GM10266 (cell line): ENCODE measurements at regions not wholly inside any gene's neighbourhood (a gene's known extent, or its start where the extent isn't known, plus 50 kb on each side); places are given as distances from the start of the nearest gene placed in this dataset.

ENCODE experiments used
- DNase-seq: peaks from one replicate; pipeline ENCODE4 v3.0.0; 2012; ENCODE audit errors: extremely low spot score
- TF ChIP-seq, protein P1 (sequence below): IDR thresholded peaks from 2 replicates; pipeline ENCODE4 v1.5.1; 2012; ENCODE audit warnings: mild to moderate bottlenecking, low read depth; ENCODE audit not compliant: control insufficient read depth, insufficient read depth; ENCODE audit errors: missing control alignments

DNA sequence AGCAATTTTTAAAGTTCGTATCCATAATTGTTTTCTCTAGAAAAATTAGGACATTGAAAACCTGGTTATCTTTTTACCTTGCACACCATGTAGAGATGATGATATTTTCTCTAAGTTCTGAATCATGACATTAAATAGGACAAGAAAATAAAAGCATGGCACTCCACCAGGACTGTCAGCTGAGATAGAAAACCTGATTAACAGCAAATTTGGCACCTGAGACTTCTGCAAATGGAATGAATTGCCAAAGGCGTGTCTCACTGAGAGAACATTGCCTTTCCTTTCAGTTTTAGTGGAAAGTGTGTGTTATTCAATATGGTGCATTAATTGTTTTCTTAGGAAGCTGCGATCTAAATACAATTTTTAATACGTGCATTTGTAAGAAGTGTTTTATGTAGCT is 164.7 kb downstream of the LRRC30 start:
- DNase-seq: no peak
- TF ChIP-seq, protein P1, sequence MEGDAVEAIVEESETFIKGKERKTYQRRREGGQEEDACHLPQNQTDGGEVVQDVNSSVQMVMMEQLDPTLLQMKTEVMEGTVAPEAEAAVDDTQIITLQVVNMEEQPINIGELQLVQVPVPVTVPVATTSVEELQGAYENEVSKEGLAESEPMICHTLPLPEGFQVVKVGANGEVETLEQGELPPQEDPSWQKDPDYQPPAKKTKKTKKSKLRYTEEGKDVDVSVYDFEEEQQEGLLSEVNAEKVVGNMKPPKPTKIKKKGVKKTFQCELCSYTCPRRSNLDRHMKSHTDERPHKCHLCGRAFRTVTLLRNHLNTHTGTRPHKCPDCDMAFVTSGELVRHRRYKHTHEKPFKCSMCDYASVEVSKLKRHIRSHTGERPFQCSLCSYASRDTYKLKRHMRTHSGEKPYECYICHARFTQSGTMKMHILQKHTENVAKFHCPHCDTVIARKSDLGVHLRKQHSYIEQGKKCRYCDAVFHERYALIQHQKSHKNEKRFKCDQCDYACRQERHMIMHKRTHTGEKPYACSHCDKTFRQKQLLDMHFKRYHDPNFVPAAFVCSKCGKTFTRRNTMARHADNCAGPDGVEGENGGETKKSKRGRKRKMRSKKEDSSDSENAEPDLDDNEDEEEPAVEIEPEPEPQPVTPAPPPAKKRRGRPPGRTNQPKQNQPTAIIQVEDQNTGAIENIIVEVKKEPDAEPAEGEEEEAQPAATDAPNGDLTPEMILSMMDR: no peak

DNA sequence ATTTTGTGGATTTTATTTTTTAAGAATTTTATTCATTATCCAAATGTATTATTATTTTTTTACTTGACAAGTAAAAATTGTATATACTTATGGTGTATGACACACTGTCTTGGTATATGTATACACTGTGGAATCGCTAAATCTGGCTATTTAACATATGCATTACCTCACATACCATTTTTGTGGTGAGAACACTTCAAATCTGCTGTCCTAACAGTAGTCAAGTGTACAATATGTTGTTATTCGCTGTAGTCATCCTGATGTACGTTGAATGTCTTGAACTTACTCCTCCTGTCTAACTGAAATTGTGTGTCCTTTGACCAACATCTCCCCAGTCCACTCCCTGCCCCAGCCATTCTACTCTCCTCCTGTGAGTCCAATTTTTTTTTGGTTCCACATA is 153.2 kb upstream of the PTPRM start:
- no peak for DNase-seq
- TF ChIP-seq, protein P1: no peak

DNA sequence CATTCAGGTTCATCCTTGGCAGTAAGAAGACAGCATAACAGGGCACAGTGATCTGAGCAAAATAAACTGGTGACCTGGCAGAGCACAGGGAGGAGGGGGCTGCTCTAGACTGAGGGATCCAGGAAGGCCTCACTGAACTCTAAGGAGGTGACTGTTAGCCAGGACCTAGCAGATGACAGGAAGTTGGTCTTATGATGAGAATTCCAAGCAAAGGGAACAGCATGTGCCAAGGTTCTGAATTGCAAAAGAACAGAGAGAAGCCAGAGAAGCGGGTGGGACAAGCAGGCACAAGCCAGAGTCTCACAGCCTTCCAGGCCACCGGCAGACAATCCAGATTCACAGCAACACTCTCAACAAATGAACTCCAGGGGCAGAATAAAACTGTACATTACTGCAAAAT is 152.7 kb upstream of the PTPRM start:
- TF ChIP-seq, protein P1: no peak
- no peak for DNase-seq

DNA sequence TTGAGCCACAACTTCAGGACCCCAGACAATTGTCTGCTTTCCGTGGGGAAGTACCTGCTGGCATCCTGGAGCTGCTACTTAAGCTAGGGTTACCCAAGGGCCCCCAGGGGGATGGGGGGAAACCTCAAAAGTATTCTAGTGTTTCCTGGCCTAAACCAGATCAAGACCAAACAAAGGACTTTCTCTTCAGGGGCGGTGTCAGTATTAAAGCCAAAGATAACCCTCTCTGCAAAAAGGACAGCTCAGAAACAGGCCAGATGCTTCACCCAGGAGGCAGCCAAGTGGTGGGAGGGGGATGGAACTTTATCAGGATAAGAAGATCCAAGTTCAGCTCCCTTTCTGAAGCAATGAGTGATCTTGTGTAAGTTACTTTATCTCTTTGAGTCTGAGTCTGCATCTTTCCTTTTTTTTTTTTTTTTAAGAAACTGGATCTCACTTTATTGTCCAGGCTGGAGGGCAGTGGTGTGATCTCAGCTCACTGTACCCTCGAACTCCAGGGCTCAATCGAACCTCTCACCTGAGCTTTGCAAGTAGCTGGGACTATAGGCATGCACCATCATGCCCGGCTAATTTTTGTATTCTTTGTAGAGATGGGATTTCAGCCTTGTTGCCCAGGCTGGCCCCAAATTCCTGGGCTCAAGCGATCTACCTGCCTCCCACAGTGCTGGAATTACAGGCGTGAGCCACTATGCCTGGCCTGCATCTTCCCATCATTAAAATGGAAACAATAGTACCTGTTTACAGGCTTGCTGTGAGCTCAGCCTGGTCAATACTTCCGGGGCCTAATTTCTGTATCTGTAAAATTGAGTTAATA is 151.8 kb upstream of the PTPRM start:
- DNase-seq: no peak
- TF ChIP-seq, protein P1: no peak

DNA sequence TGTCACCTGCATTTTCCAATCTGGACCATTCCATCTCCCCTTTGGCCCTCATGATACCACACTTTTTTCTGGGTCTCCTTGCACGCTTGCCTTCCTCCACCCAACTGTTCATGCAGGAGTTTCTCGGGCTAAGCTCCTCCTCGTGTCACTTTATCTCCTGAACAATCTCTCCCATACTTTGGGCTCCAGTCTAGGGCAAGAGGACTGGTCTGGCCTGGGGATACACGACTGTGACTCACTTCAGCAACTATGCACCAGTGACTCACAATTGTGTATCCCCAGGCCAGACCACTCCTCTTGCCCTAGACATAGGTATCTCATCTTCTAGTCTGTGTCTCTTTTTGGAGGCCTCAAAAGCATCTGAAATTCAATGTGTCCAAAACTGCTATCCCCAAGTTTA is 149.4 kb upstream of the PTPRM start:
- TF ChIP-seq, protein P1: no peak
- no peak for DNase-seq

DNA sequence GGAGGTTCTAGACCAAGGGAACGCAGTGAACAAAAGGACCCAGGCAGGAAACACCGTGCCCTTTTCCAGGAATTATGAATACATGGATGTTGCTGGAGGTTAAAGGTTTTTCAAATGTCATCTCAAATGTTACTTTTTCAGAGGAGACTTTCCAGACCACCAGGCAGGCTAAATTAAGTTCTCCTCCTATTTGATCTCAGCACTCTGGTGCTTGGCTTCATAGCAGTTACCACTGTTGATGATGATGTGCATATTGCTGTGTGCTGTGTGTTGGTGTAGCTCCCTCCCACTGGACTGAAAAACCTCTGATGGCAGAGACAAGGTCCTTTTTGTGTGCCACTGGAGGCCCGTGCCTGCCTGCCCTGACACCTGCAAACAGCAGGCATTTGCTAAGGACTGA is 137.3 kb upstream of the PTPRM start:
- TF ChIP-seq, protein P1: no peak
- DNase-seq: no peak

DNA sequence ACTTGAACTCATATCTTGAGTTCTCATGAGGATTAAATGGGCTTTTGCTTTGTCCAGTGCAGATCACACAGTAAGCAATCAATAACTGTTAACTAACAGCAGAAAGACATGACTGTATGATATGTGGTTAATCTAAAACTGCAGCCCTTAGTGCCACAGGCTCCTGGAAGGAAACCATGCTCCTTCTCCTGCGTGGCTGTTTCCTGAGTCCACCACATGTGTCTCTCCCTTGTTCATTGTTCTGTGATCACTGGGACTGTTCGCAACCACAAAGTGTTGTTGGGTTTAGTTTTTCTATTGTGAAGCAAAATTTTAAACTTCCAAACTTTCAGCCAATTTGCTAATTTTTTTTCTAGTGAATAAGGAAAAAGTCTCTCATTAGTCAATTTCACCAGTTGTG is 130.9 kb upstream of the PTPRM start:
- TF ChIP-seq, protein P1: no peak
- DNase-seq: no peak
